Activated naive CD4-positive, alpha-beta T cell treated with anti-CD3 and anti-CD28 coated beads, Interleukin-2, amount 50 U/mL, for 72 hours (primary cell): ENCODE measurements at regions not wholly inside any gene's neighbourhood (a gene's known extent, or its start where the extent isn't known, plus 50 kb on each side); places are given as distances from the start of the nearest gene placed in this dataset.

Source experiments
- ATAC-seq, 2 donors: fragments of 150-1000 bp; cut with Tn5 transposase; 2 replicates each; pipeline ENCODE4 v1.10.0; 2021; ENCODE audit warnings: mild to moderate bottlenecking in 2 of 2, moderate library complexity in 2 of 2
- DNase-seq, 2 donors: peaks; one replicate each; pipeline ENCODE4 v3.0.0; 2021 to 2022; ENCODE audit warnings: low spot score in 2 of 2
- H3K27ac Mint-ChIP-seq, 2 donors: one replicate each; pipeline ENCODE4 v1.8.0; 2022; ENCODE audit warnings: mild to moderate bottlenecking in 2 of 2, mixed read lengths in 2 of 2
- H3K36me3 Mint-ChIP-seq, 2 donors: one replicate each; pipeline ENCODE4 v1.8.0; 2022; ENCODE audit warnings: mixed read lengths in 2 of 2
- H3K9me3 Mint-ChIP-seq, 2 donors: one replicate each; pipeline ENCODE4 v1.8.0; 2022; ENCODE audit warnings: mixed read lengths in 2 of 2

DNA sequence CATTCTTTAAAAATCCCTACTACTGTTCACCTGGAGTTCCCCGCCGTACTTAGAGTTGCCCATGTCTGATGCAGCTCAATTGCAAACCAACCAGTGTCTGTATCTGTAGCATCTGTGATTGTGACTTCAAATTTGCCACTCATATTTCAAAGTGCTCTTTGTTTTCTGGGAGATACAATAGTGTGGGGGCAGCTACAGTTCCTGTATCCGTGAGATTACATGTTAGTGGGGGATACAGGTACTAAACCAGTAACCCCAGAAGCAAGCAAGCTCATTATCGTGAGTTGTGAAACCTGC is 140.9 kb downstream of the ANKRD60 start:
- no peak overlapping the region for H3K27ac Mint-ChIP-seq
- DNase-seq (no peak), ATAC-seq (no peak)
- no peaks in the 10 kb centered on the region for H3K9me3 Mint-ChIP-seq
- H3K36me3 Mint-ChIP-seq: no peaks in the 10 kb centered on the region

DNA sequence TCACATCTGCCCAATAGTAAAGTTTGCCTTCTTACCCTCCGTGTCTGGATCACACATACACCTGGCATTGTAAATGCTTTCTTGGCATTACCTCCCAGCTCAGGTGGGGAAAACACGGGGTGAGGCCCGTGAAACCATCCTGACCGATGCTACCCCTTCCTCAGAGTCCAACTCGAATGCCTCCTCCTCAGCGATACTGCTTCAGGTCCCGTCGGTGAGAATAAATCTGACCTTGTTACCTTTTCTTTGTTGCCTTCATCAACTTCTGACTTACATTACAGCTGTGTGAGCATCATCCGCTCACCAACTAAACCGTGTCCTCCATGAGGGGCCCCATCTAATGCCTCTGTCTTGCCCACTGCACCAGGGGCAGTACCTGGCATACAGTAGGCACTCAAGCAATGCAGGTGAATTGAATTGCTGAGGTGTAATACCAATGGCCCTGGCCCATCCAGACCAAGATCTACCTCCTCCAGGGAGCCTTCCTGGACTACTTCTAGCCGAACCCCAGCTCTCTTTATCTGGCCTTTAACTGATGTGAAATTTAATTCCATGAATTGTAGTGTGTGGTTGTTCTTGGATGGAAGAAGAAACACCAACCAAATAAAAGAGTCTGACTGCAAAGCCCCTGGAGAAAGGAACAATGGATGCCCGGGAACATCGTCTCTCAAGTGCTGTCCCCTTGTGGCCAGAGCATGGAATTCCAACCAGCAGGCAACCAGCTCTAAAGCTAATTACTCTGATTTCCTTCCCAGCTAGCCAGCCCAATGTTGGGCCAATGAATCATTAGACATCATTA is 141.5 kb downstream of the ANKRD60 start:
- Mint-ChIP-seq H3K36me3 (no peaks in the 10 kb centered on the region), H3K9me3 (no peaks in the 10 kb centered on the region), H3K27ac (no peak overlapping the region)
- DNase-seq (peak in 1 of 2 donors; percentile 11), ATAC-seq (no peak)

DNA sequence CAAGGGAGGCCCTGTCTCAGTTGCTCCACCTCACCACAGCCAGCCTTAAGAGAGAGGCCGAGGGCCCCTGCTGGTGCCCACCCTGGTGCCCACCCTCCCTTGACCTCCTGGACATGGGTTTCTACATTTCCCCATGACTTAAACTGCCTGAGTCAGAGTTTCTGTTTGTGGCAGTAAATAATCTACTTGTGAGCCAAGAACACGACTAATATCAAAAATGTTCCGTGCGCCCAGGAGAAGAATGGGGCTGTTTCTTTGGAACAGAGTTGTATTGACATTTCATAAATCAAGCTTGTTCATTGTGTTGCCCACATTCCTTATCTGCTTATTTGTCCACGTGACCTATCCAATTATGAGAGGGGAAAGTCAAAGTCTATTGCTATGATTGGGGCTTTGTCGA is 143.5 kb downstream of the ANKRD60 start:
- Mint-ChIP-seq H3K27ac (no peak overlapping the region), H3K36me3 (no peaks in the 10 kb centered on the region), H3K9me3 (no peaks in the 10 kb centered on the region)
- ATAC-seq (no peak), DNase-seq (no peak)

DNA sequence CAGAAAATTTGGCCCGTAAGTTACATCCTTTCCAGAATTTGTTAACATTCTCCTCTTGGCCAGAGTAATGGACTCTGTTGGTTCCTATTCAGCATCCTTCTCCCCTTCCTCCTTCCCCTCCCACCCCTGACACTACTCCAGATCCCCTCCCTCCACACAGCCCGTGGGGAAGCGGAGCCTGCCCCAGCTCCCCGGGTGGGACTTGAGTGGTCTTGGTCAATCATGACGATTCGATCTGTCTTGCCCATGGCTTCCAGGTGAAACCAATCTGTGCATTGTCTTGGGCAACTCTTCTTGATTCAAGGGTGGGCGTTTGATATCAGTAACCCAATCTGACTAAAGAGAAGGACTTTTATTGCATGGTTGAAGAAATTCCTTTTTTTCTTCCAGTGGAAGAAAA is 143.9 kb downstream of the ANKRD60 start:
- Mint-ChIP-seq H3K27ac (no peak overlapping the region), H3K9me3 (no peaks in the 10 kb centered on the region), H3K36me3 (no peaks in the 10 kb centered on the region)
- no peak for ATAC-seq
- DNase-seq: no peak

DNA sequence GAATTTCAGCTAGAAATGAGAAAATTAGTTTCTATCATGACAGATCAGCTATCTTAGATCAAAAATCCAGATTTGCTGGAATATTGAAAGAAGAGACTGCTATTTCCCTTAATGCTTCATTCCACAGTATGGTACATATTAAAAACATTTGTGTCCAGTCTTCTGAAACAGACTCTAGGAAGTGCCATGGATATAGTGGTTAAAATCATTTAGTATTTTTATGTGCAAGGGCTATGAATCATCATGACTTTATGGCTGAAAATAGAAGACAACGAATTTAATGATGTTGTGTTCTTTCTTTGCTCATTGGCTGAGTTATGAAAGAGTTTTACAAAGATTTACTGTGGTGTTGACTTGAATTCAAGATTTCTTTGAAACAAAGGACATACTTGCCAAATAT is 146.6 kb downstream of the ANKRD60 start:
- Mint-ChIP-seq H3K27ac (no peak overlapping the region), H3K36me3 (no peaks in the 10 kb centered on the region), H3K9me3 (no peaks in the 10 kb centered on the region)
- ATAC-seq (no peak), DNase-seq (no peak)

DNA sequence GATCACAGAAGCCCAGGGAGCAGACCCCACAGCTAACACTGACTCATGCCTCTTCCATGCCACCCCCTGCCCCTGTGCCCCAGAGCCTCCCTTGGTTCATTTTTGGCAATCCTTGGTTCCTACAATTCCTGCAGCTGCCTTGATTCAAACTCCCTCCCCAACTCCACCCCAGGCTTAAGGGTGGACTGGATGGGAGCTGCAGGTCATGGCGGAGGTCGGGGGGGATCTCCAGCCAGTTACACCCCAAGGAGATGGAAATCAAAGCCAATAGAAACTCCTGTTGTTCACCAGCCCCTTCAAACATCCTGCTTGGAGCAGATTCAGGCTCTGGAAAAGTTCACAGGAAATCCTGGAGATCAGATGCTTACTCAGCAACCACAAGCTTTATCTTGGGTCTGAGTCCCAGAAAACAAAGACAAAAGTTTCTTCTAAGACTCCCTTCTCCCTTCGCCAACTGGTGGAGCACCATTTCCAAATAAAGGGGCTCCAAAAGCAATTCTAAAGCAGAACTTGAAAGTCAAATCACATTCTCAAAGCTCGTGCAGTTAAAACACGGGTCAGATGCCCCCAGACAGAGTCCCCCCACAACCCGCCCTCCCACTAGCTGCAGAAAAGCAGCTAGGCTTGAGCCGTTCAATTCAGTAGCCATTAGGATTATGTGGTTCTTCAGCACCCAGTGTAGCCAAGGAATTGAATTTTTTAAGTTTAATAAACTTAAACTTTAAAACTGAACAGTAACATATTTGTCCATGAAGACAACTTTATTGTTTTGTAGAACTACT is 149.5 kb downstream of the ANKRD60 start:
- ATAC-seq (no peak), DNase-seq (no peak)
- Mint-ChIP-seq H3K9me3 (no peaks in the 10 kb centered on the region), H3K27ac (no peak overlapping the region), H3K36me3 (no peaks in the 10 kb centered on the region)

DNA sequence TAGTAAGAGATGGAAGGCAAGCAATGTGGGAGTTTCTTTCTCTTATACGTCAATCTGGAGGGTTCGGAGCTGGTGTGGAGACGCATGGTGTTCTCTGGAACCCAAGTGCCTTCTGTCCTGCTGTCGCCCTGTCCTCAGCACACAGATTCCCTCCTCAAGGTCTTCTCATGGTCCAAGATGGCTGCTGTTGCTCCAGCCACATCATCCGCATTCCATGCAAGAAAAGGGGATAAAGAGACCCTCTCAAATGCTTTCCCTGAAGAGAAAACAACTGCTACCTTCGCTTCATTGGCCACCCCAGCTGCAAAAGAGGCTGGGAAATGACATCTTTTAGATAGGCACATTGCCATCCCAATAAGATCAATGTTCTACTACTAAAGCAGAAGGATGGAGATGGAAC is 151.2 kb downstream of the ANKRD60 start:
- DNase-seq (no peak), ATAC-seq (no peak)
- no peaks in the 10 kb centered on the region for H3K36me3 Mint-ChIP-seq
- H3K9me3 Mint-ChIP-seq: no peaks in the 10 kb centered on the region
- no peak overlapping the region for H3K27ac Mint-ChIP-seq

DNA sequence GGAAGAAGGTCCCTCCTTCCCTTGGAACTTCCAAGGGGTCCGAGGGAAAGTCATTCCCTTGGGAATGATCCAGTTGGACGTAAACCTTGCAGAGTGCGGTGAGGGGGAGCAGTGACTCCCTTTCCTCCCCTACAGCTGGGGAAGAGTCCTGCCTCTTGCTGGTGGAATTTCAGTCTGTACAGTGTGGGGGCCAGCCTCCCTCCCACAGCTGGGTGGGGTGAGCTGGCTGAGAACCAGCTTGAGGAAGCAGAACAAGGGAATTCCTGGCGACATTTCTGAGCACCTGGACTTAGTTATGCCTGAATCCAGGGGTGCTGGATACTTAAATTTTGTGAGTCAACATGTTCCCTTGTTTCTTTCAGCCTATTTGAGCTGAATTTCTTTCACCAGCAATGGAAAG is 152.0 kb downstream of the ANKRD60 start:
- no peaks in the 10 kb centered on the region for H3K36me3 Mint-ChIP-seq
- DNase-seq (no peak), ATAC-seq (no peak)
- H3K27ac Mint-ChIP-seq: no peak overlapping the region
- no peaks in the 10 kb centered on the region for H3K9me3 Mint-ChIP-seq

DNA sequence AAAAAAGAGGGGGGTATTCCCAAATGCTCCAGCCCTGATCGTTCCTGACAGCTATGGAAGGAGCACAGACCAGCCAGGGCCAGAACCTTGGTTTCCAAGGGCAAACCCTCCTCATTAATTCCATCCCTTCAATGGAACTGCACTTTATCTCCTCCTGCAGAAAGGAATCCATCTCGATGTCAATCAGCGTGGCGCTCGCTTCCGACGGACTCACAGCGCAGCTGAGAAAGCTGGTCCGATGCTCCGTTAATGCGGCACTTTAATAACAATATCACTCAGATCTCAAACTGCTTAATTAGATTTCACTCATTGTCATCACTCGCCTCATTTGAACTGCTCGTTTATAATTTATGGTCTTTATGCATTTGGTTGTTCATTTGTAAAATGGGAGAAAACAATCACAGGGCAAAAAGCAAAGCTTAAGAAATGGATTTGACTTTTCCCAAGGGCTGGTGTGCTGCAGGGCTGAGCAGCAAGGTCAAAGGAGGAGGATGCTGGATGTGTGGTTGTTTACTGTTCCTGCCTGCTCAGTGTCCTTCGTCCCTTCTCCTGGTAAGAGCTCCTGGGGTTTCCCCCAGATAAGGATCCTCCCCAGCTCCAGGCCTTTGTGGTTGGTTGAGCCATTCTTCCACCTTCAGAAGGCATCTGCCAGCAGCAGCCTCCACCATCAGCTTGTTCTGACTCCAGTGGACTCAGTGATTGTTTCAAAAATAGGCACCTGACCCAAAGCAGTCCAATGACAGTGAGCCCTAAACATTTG is 152.7 kb downstream of the ANKRD60 start:
- no peaks in the 10 kb centered on the region for H3K36me3 Mint-ChIP-seq
- H3K9me3 Mint-ChIP-seq: no peaks in the 10 kb centered on the region
- H3K27ac Mint-ChIP-seq: no peak overlapping the region
- no peak for DNase-seq
- no peak for ATAC-seq

DNA sequence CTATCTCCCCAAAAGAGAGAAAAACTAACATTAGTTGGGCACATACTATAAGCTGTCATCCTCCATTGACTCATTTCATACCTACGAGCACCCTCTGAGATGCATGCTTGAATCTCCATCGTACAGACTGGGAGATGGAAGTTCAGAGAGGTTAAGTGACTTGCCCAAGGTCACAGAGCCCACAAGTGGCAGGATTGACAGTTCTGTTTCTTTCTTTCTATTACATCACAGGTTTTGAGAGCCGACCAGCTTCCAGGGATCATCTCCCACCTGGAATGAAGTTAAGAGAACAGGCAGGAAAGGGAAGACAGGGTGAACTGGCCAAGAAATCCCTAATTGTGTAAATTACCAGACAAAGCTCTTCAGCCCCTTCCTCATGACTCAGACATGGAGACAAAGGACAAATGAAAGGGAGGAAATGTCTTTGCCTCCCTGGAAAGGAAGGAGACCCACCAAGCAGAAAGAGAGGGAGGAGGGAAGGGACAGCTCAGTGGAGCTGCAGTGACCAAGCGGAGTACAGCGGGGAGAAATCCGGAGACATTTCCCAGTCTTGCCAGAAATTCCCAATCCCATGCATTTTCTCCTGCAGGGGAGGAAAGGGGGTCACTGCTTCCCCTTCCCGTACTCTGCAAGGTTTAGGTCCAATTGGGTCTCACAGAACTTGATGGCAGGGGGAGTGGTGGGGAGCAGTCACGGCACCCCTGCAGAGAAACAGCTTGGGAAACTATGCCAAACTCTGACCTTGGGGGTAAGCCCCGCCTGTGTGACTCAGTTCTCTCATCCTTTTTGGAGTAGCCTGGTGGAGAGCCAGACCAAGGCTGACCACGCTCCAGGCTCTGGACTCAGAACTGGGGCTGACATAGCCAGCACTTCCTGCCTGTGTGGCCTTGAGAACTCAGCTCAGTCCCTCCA is 154.3 kb downstream of the ANKRD60 start:
- no peak overlapping the region for H3K27ac Mint-ChIP-seq
- no peaks in the 10 kb centered on the region for H3K36me3 Mint-ChIP-seq
- DNase-seq: no peak
- H3K9me3 Mint-ChIP-seq: no peaks in the 10 kb centered on the region
- ATAC-seq: no peak

DNA sequence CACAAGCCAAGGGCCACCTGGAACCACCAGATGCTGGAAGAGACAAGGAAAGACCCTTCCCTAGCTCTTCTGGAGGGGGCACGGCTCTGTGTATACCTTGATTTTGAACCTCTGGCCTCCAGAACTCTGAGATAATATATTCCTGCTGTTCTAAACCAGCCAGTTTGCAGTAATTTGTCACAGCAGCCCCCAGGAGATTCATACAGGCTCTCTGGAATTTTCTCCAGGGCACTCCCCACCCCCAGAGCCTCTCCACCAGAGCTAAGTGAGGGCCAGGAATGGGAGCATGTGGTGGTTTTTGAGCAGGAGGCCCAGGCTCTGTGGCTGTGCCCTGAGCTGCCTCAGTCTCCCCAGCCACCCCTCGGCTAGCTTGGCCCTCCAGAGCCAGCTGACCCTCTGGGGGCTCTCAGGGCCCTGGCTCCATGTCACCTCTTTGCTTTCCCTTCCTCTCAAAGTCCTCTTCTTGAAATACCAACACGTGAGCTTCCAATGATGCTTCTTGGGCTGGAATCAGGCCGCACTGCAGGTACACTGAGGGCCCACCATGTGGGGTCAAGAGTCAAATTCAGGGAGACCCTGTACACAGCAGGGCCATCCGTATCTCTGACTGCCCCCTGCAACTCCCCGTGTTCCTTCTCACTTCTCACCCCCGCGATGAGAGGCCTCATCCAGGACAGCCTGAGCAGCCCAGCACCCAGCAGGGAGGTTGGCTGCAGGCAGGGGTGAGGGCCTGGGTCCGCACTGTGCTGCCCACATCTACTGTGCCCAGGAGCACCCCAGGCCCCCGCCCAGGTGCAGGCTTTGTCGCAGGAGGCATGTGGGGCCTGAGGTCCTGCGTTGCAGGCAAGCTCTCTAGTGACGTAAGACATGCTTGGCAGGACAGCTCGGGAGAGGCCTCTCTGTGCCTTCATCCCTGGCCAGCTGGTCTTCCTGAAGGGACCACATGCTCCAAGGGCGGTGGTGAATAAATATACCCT is 155.5 kb downstream of the ANKRD60 start:
- ATAC-seq (no peak), DNase-seq (no peak)
- Mint-ChIP-seq H3K27ac (no peak overlapping the region), H3K36me3 (no peaks in the 10 kb centered on the region), H3K9me3 (no peaks in the 10 kb centered on the region)

DNA sequence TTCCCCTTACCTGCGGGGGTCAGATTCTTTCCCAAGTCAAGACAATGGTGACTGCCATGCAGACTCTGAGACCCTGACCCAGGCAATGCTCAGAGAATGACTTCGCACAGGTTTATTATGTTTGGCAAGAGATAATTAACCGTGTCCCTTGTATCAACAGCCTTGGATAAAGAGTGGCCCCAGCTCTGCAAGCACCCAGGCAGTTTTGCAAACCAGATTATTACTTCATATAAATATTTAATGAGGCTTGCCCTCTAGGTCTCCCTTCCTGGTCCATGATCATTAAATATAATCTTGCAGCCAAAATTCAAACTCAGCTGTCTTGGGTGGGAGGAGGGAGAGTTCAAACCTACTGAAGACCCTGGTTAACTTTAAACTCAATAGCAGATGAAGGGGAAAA is 156.5 kb downstream of the ANKRD60 start:
- no peak for ATAC-seq
- H3K27ac Mint-ChIP-seq: no peak overlapping the region
- no peaks in the 10 kb centered on the region for H3K36me3 Mint-ChIP-seq

DNA sequence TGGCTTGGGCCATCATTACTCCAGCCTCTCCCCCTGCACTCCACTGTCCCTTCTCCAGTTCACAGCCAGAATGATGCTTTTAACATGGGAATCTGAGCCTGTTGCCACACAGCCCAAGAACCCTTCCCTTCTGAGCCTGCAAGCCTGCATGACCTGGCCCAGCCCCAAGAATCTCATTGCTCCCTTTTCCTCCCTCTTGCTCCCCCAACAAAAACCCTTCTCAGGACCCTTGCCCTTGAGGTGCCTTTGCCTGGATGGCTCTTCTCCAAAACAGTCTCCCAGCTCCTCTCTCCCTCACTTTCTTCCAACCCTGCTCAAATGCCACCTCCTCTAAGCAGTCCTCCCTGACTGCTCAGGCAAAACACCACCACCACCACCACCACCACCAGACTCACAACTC is 157.2 kb downstream of the ANKRD60 start:
- no peak for ATAC-seq
- H3K36me3 Mint-ChIP-seq: no peaks in the 10 kb centered on the region

More for the DNA sequence above, 156.5 kb downstream of the ANKRD60 start:
- H3K9me3 Mint-ChIP-seq: no peaks in the 10 kb centered on the region
- no peak for DNase-seq

DNA sequence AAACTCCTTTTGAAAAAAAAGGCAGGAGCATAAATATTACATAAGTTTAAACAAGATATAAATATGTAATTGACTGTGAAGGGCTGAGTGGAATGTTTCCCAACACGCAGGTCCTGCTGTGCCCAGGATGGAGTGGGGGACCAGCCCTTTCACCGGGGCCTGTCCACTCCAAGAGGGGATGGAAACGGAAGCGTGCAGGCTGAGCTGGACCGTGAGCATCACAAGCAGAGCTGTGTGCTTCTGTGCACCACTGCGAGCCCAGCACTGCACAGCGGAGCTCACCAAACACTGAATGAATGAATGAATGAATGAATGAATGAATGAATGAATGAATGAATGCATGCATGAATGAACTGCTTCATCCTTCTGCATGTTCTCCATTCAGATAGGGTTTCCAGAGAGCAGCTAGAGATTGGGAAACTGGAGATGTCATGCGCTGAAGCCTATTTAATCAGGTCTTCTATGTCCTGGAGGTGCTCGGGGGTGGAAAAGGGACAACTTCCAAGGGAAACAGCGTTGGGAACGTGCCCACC is 157.7 kb downstream of the ANKRD60 start:
- ATAC-seq: no peak
- H3K9me3 Mint-ChIP-seq: no peaks in the 10 kb centered on the region
- H3K36me3 Mint-ChIP-seq: no peaks in the 10 kb centered on the region
- no peak for DNase-seq
- no peak overlapping the region for H3K27ac Mint-ChIP-seq

More for the DNA sequence above, 157.2 kb downstream of the ANKRD60 start:
- Mint-ChIP-seq H3K9me3 (no peaks in the 10 kb centered on the region), H3K27ac (no peak overlapping the region)
- no peak for DNase-seq
